Adrenal gland (tissue), 9 donors: ENCODE measurements at regions not wholly inside any gene's neighbourhood (a gene's known extent, or its start where the extent isn't known, plus 50 kb on each side); places are given as distances from the start of the nearest gene placed in this dataset.
"Not testable (repeated sequence)": the region's sequence is repeated elsewhere in the genome, so short reads cannot be mapped to it uniquely, and the experiment has no call there.

ENCODE experiments used
- DNase-seq, 7 donors: peaks; one replicate each; pipeline ENCODE4 v3.0.0-alpha.2; 2019 to 2020
- H3K27ac ChIP-seq, 5 donors: fragments of 200-600 bp; sonication (generic) in 4 of 5; 1 replicate in 3 of 5; 2 replicates in 2 of 5; pipeline versions ENCODE4 v1.5.1 to v1.8.0; 2016 to 2020; ENCODE audit warnings: mild to moderate bottlenecking in 1 of 5
- H3K27me3 ChIP-seq: fragments of 200-600 bp; 2 replicates; pipeline ENCODE4 v1.8.0; 2021
- H3K36me3 ChIP-seq, 2 donors: fragments of 200-600 bp; replicated peaks in 1 of 2; 1 replicate in 1 of 2; 2 replicates in 1 of 2; pipeline versions ENCODE4 v1.5.1 to v1.8.0; 2018 to 2022
- H3K4me1 ChIP-seq, 2 donors: fragments of 200-600 bp; replicated peaks in 1 of 2; 1 replicate in 1 of 2; 2 replicates in 1 of 2; pipeline versions ENCODE4 v1.5.1 to v1.8.0; 2018 to 2021
- H3K4me3 ChIP-seq, 4 donors: fragments of 200-600 bp; sonication (generic) in 3 of 4; one replicate each; pipeline ENCODE4 v1.5.1; 2016 to 2018
- H3K9me3 ChIP-seq, 3 donors: fragments of 200-600 bp; sonication (generic) in 1 of 3; replicated peaks in 1 of 3; 1 replicate in 2 of 3; 2 replicates in 1 of 3; pipeline versions ENCODE4 v1.5.1 to v1.8.0; 2016 to 2021
- CTCF ChIP-seq, 6 experiments: fragments of 450-650 bp in 4 of 6; fragments of 200-600 bp in 2 of 6; sonication (generic) in 1 of 6; IDR thresholded peaks; 1 replicate in 5 of 6; 2 replicates in 1 of 6; pipeline versions ENCODE4 v1.5.1 to v1.8.0; 2016 to 2021; ENCODE audit warnings: antibody characterized with exemption in 6 of 6, mild to moderate bottlenecking in 2 of 6, moderate library complexity in 1 of 6
- POLR2A ChIP-seq, 2 donors: fragments of 450-650 bp; IDR thresholded peaks; one replicate each; pipeline ENCODE4 v1.6.1; 2017; ENCODE audit warnings: antibody characterized with exemption in 2 of 2, mild to moderate bottlenecking in 2 of 2, moderate library complexity in 1 of 2
- WGBS, 4 donors: extraction: QIAGEN DNeasy Blood & Tissue Kit in 2 of 4; methylation state at CpG; one replicate each; pipeline versions ENCODE4 v1.1.5 to v1.1.7; 2013 to 2017; 5-methylcytosine and 5-hydroxymethylcytosine counted together
- intact Hi-C, 2 donors: fragments of 100-400 bp; cut with DNase I; formaldehyde crosslinking; loops; one replicate each; pipeline versions ENCODE4 v1.14.1 to v1.15.0; 2022 to 2023
- donor health status: healthy with polysubstance abuse.
- donor health status: Bipolar disorder and iron deficiency.
- donor health status: DM: yes; HTN: yes; CAD: no.
- donor health status: DM: no; HTN: no; CAD: no.
- donor health status: DM: no; HTN: no; CAD: no.

GRCh38 chr9:105021917-105022316 lies 94.0 kb upstream of the ABCA1 start:
- 93 to 99% (median 95%) methylated on average over 3 of the region's 3 CpGs for WGBS, 4 donors
- intact Hi-C loops = no loop called here
- no peak for TF ChIP-seq POLR2A (IDR thresholded peaks at IDR 0.05)
- no peak for TF ChIP-seq CTCF (IDR thresholded peaks at IDR 0.05)
- H3K27ac ChIP-seq = no peak overlapping the region
- no peak overlapping the region for H3K4me3 ChIP-seq
- no peaks in the 10 kb centered on the region for H3K27me3 ChIP-seq
- no peaks in the 10 kb centered on the region for H3K36me3 ChIP-seq
- DNase-seq = no peak
- no peaks in the 10 kb centered on the region for H3K4me1 ChIP-seq
- no peaks in the 10 kb centered on the region for H3K9me3 ChIP-seq

- intact Hi-C loops, H3K4me3 ChIP-seq, H3K27me3 ChIP-seq, H3K36me3 ChIP-seq, H3K27ac ChIP-seq, H3K9me3 ChIP-seq, H3K4me1 ChIP-seq, DNase-seq: not testable (repeated sequence)
- 83 to 97% (median 91%) methylated on average over 5 of the region's 5 CpGs for WGBS, 4 donors
These were observed 94.6 kb upstream of the ABCA1 start for GRCh38 chr9:105022545-105022944.

- no peak for DNase-seq
- no peak for TF ChIP-seq CTCF (IDR thresholded peaks at IDR 0.05)
- TF ChIP-seq POLR2A (IDR thresholded peaks at IDR 0.05) = no peak
- Histone ChIP-seq H3K36me3 (no peaks in the 10 kb centered on the region), H3K4me1 (no peaks in the 10 kb centered on the region), H3K4me3 (no peak overlapping the region), H3K27me3 (no peaks in the 10 kb centered on the region), H3K9me3 (no peaks in the 10 kb centered on the region), H3K27ac (no peak overlapping the region)
- WGBS, 4 donors = 80 to 97% (median 91%) methylated on average over 1 of the region's 1 CpG
- intact Hi-C loops = no loop called here
These were observed 95.8 kb upstream of the ABCA1 start for GRCh38 chr9:105023788-105024187.

- TF ChIP-seq CTCF (IDR thresholded peaks at IDR 0.05) = no peak
- no peak for TF ChIP-seq POLR2A (IDR thresholded peaks at IDR 0.05)
- Histone ChIP-seq H3K27me3 (no peaks in the 10 kb centered on the region), H3K36me3 (no peaks in the 10 kb centered on the region), H3K27ac (no peak overlapping the region), H3K4me1 (no peaks in the 10 kb centered on the region), H3K4me3 (no peak overlapping the region), H3K9me3 (no peaks in the 10 kb centered on the region)
- intact Hi-C loops = no loop called here
- DNase-seq = no peak
- WGBS, 4 donors = 78 to 90% (median 85%) methylated on average over 7 of the region's 7 CpGs
These were observed 96.6 kb upstream of the ABCA1 start for GRCh38 chr9:105024529-105024928.

- intact Hi-C loops = no loop called here
- no peak overlapping the region for H3K4me3 ChIP-seq
These were observed 98.5 kb upstream of the ABCA1 start for GRCh38 chr9:105026451-105026850.

More at GRCh38 chr9:105026451-105026850, 98.5 kb upstream of the ABCA1 start:
- H3K27me3 ChIP-seq = no peaks in the 10 kb centered on the region
- TF ChIP-seq POLR2A (IDR thresholded peaks at IDR 0.05) (no peak), CTCF (IDR thresholded peaks at IDR 0.05) (no peak)
- H3K4me1 ChIP-seq = no peaks in the 10 kb centered on the region
- no peak for DNase-seq
- H3K27ac ChIP-seq = no peak overlapping the region
- WGBS, 4 donors = 41 to 59% (median 55%) methylated on average over 1 of the region's 1 CpG
- H3K36me3 ChIP-seq = no peaks in the 10 kb centered on the region
- H3K9me3 ChIP-seq = no peaks in the 10 kb centered on the region
